ENCODE measurements at regions not wholly inside any gene's neighbourhood (a gene's known extent, or its start where the extent isn't known, plus 50 kb on each side); places are given as distances from the start of the nearest gene placed in this dataset.
A peak's percentile ranks its signal among the peaks of the same experiment; 100 is the strongest.

DNA sequence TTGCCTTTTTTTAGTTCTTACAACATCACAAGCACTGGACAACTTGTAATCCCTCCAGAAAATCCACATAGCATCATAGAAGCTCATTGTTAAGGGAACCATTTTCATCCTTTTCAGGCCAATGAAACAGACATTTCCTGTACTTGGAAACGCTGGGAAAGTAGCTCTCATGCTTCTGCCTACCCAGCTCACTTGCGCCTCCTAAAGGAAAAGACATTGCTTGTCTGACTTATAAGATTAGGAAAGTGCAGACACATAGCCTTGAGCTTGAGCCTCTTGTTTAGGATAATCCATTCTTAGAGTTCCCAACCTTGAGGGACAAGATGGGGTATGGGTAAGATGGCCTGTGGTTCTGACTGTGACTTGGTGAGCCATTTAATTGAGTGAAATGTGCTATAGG lies 589.5 kb downstream of the NOVA1 start:
- TF ChIP-seq, protein P1, sequence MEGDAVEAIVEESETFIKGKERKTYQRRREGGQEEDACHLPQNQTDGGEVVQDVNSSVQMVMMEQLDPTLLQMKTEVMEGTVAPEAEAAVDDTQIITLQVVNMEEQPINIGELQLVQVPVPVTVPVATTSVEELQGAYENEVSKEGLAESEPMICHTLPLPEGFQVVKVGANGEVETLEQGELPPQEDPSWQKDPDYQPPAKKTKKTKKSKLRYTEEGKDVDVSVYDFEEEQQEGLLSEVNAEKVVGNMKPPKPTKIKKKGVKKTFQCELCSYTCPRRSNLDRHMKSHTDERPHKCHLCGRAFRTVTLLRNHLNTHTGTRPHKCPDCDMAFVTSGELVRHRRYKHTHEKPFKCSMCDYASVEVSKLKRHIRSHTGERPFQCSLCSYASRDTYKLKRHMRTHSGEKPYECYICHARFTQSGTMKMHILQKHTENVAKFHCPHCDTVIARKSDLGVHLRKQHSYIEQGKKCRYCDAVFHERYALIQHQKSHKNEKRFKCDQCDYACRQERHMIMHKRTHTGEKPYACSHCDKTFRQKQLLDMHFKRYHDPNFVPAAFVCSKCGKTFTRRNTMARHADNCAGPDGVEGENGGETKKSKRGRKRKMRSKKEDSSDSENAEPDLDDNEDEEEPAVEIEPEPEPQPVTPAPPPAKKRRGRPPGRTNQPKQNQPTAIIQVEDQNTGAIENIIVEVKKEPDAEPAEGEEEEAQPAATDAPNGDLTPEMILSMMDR (IDR thresholded peaks at IDR 0.05; ENCODE audit: low read depth, low read length), result peak; percentile 27; the same call in 1 of the 2 replicates
- TF ChIP-seq EZH2phosphoT487 (IDR thresholded peaks at IDR 0.05; ENCODE audit: low read depth), result no peak
